GM13977 (cell line): ENCODE measurements at regions not wholly inside any gene's neighbourhood (a gene's known extent, or its start where the extent isn't known, plus 50 kb on each side); places are given as distances from the start of the nearest gene placed in this dataset.

Source experiments
- DNase-seq: peaks from one replicate; pipeline ENCODE4 v3.0.0; 2012; ENCODE audit warnings: low spot score
- in situ Hi-C: fragments of 300-500 bp; cut with MboI; formaldehyde crosslinking; loops from one replicate; pipeline ENCODE4 v1.12.0; 2022; ENCODE audit warnings: low sequenced_read_pairs, low pct_unique_long_range_greater_than_20kb, mixed read lengths, inconsistent platforms; ENCODE audit not compliant: unreplicated experiment
- TF ChIP-seq, protein P1 (sequence below): IDR thresholded peaks from 2 replicates; pipeline ENCODE4 v1.5.1; 2012; ENCODE audit warnings: mild to moderate bottlenecking, control low read depth; ENCODE audit not compliant: insufficient read depth; ENCODE audit errors: extremely low read depth, missing control alignments

DNA sequence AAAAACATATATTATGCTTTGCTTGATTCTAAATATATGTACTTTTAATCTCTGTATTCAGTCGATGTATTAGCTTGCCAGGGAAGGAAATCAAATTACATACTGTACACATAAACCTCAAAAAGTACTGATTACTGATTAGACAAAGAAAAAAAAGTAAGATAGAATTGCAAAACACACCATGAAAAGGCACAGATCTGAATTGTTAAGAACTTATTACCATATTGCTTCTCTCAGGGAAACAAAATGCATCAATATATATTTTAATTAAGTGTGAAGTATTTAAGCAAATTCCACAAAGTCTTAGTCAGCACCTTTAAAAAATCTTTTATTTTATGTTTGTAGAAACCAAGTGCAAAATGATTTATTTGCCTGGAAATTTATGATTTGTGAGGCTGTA, 309.3 kb downstream of the RNF144A start:
- DNase-seq, result no peak
- TF ChIP-seq, protein P1, sequence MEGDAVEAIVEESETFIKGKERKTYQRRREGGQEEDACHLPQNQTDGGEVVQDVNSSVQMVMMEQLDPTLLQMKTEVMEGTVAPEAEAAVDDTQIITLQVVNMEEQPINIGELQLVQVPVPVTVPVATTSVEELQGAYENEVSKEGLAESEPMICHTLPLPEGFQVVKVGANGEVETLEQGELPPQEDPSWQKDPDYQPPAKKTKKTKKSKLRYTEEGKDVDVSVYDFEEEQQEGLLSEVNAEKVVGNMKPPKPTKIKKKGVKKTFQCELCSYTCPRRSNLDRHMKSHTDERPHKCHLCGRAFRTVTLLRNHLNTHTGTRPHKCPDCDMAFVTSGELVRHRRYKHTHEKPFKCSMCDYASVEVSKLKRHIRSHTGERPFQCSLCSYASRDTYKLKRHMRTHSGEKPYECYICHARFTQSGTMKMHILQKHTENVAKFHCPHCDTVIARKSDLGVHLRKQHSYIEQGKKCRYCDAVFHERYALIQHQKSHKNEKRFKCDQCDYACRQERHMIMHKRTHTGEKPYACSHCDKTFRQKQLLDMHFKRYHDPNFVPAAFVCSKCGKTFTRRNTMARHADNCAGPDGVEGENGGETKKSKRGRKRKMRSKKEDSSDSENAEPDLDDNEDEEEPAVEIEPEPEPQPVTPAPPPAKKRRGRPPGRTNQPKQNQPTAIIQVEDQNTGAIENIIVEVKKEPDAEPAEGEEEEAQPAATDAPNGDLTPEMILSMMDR, result no peak
- in situ Hi-C loops, result no loop called here

DNA sequence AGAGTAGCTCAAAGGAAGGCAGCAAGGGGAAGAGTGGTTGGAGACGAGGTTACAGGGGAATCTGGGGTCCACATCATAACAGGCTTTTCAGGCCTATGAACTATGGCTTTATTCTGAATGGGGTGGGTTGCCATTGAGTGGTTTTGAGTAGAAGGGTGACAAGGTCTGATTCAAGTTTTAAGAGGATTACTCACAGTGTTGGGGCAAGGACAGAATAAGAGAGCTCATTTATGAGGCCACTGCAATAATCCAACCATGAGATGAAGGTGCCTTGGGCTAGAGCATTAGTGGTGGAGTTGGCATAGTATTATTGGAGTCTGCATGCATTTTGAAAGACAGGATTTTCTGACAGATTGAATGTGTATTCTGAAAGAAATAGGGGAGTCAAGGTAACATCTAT, 315.9 kb downstream of the RNF144A start:
- TF ChIP-seq, protein P1, result no peak
- no peak for DNase-seq
- in situ Hi-C loops, result no loop called here

DNA sequence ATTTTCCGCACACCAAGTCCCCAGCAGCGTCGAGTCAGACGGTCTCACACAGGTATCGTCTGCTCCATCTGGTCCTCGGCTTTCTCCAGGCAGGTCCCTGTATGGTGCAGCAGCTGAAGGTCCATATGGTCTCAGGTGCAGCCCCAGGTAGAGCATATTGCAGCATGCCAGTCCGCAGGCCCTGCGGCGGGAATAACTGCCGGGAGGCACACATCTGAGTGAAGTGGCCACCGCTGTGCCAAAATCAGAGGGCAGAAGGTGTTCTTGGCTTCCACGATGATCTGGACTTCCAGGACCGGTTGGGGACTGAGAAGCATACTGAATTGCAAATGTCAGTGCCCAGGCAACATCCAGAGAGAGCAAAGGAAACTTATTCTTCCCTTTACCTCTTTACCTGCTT, 320.3 kb downstream of the RNF144A start:
- DNase-seq, result no peak

DNA sequence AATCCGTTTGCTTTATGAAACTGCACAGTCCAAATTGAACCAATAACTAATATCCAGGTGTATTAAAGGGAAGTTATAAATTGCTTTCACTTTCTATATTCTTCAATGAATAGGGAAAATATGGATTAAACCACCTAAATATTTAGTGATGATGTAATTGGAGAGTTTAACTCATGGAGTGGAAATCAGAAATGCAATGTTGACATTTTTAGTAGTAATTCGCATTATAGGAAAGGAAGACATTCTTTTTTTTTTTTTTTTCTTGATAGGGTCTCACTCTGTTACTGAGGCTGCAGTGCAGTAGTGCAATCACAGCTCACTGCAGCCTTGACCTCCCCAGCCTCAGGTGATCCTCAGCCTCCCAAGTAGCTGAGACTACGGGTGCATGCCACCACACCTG, 321.9 kb downstream of the RNF144A start:
- no peak for DNase-seq
- in situ Hi-C loops, result no loop called here
- TF ChIP-seq, protein P1, result no peak

More for the DNA sequence above, 320.3 kb downstream of the RNF144A start:
- TF ChIP-seq, protein P1, result no peak
- in situ Hi-C loops, result no loop called here

DNA sequence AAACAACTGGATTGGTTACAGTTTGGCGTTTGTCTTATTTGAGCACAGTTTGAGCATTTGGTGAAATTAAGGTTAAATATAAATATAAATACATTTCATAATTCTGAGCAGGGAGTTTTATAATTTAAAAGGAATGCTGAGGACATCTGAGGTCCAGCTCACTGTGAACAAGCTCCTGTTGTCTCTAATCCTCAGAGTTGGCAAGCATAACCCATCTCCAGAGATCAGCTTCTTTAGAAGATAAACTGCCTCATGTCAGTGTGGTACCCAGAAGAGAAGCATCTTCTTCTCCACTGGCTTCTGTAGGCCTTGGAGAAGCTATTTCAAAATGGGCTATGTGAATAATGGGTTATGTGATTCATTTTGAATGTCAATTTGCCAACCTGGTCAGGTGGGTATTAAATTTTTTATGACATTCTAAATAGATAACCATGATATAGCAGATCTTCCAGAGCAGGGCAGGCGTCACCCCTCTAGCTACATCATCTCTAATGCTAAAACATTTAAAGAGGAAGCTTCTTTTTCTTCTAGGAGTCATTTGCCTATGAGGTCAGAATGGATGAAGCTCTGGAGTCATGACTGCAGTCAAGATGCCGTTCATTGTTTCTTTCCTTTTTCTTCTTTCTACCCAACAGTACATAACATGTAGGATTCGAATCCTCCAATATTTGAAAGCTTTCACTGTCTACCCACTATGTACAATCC, 324.0 kb downstream of the RNF144A start:
- in situ Hi-C loops, result no loop called here
- no peak for DNase-seq
- TF ChIP-seq, protein P1, result no peak

DNA sequence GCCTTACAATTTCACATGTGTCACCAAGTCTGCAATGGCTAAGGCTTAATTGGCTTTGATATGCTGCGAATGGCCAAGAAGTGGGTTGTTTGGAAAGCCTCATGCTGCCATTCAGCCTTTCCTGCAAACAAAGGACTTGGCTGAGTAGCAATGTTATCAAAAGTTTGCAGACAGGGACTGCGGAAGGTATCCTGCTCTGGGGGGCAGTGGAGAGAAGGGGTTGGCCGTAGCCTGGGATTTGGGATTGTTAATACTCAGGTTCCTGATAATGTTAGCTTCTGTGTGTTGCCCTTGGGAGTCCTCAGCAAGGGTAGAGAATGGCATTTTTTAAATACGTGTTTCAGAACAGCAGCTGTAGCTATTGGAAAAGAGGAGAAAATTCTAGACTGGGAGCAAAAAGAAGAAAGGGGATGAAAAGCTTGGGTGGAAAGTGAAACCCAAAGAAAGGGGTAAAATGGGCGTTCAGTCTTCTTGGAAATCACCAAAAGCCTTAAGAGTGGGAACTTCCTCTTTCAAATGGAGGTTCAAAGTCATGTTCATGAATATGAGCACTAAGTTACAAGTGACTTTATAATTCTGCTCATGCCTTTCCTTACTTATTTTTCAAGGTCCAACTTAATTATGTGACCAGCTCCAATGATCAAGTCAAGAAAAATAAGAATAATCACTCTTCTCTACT, 325.1 kb downstream of the RNF144A start:
- in situ Hi-C loops, result no loop called here
- no peak for DNase-seq
- TF ChIP-seq, protein P1, result no peak
